Right lobe of liver (tissue), 6 donors: ENCODE measurements at regions not wholly inside any gene's neighbourhood (a gene's known extent, or its start where the extent isn't known, plus 50 kb on each side); places are given as distances from the start of the nearest gene placed in this dataset.

Source experiments
- ATAC-seq, 4 donors: fragments of 200-7000 bp; cut with Tn5 transposase; one replicate each; pipeline ENCODE4 v1.9.1; 2020; ENCODE audit warnings: mild to moderate bottlenecking in 4 of 4, moderate library complexity in 4 of 4
- DNase-seq, 3 donors: peaks; one replicate each; pipeline ENCODE4 v3.0.0-alpha.2; 2020
- H3K27ac ChIP-seq, 3 donors: fragments of 200-600 bp; one replicate each; pipeline ENCODE4 v1.8.0; 2022
- H3K27me3 ChIP-seq, 2 donors: fragments of 200-600 bp; one replicate each; pipeline ENCODE4 v1.8.0; 2022
- H3K36me3 ChIP-seq, 4 donors: fragments of 200-600 bp; sonication (generic) in 1 of 4; one replicate each; pipeline versions ENCODE4 v1.5.1 to v1.8.0; 2017 to 2022; ENCODE audit warnings: control low read depth in 1 of 4
- H3K4me1 ChIP-seq, 4 donors: fragments of 200-600 bp; sonication (generic) in 1 of 4; one replicate each; pipeline versions ENCODE4 v1.5.1 to v1.8.0; 2017 to 2022; ENCODE audit warnings: control low read depth in 1 of 4
- H3K4me3 ChIP-seq, 3 donors: fragments of 200-600 bp; one replicate each; pipeline ENCODE4 v1.8.0; 2022
- H3K9me3 ChIP-seq, 4 donors: fragments of 200-600 bp; sonication (generic) in 1 of 4; one replicate each; pipeline versions ENCODE4 v1.5.1 to v1.8.0; 2017 to 2022; ENCODE audit warnings: control low read depth in 1 of 4
- CTCF ChIP-seq, 4 donors: fragments of 200-600 bp in 3 of 4; fragments of 450-650 bp in 1 of 4; IDR thresholded peaks; one replicate each; pipeline versions ENCODE4 v1.5.1 to v1.8.0; 2016 to 2022; ENCODE audit warnings: antibody characterized with exemption in 4 of 4, mild to moderate bottlenecking in 2 of 4
- POLR2A ChIP-seq: fragments of 450-650 bp; IDR thresholded peaks from one replicate; pipeline ENCODE4 v1.6.1; 2017; ENCODE audit warnings: antibody characterized with exemption, mild to moderate bottlenecking
- WGBS: methylation state at CpG from one replicate; pipeline ENCODE4 v1.1.6; 2018; ENCODE audit warnings: low coverage, low lambda C conversion rate; ENCODE audit not compliant: insufficient coverage; ENCODE audit errors: missing lambda C conversion rate; 5-methylcytosine and 5-hydroxymethylcytosine counted together
- intact Hi-C, 2 donors: fragments of 100-400 bp; cut with DNase I; formaldehyde crosslinking; loops; one replicate each; pipeline versions ENCODE4 v1.11.2 to v1.14.1; 2022
- donor health status: DM: no; HTN: yes; CAD: no.
- donor health status: DM: no; HTN: no; CAD: no.
- donor health status: DM: no; HTN: no; CAD: no.
- donor health status: DM: no; HTN: yes; CAD: no.
- donor health status: DM: no; HTN: yes; CAD: no.

- Histone ChIP-seq H3K9me3 (no peaks in the 10 kb centered on the region), H3K27ac (no peak overlapping the region), H3K36me3 (no peaks in the 10 kb centered on the region), H3K4me1 (peaks cover 0 to 13% (median 2%) of the 10 kb centered on the region in 4 donors), H3K4me3 (no peak overlapping the region), H3K27me3 (no peaks in the 10 kb centered on the region)
- DNase-seq (no peak), ATAC-seq (no peak)
- 36% methylated on average over 5 of the region's 5 CpGs for WGBS
- TF ChIP-seq POLR2A (no peak), CTCF (IDR thresholded peaks at IDR 0.05) (no peak)
- intact Hi-C loops, result no loop called here
Measured at GRCh38 chr13:97582170-97582569, 148.2 kb downstream of the RAP2A start.

- no peak for DNase-seq
- intact Hi-C loops, result no loop called here
- H3K27ac ChIP-seq, result no peak overlapping the region
- no peak overlapping the region for H3K4me3 ChIP-seq
- peaks cover 0 to 13% (median 2%) of the 10 kb centered on the region in 4 donors for H3K4me1 ChIP-seq
- WGBS, result 63% methylated on average over 3 of the region's 3 CpGs
- no peaks in the 10 kb centered on the region for H3K36me3 ChIP-seq
- no peaks in the 10 kb centered on the region for H3K9me3 ChIP-seq
- no peak for TF ChIP-seq CTCF (IDR thresholded peaks at IDR 0.05)
- TF ChIP-seq POLR2A, result no peak
- peak in 2 of 4 donors; percentile 40 to 43 for ATAC-seq
- no peaks in the 10 kb centered on the region for H3K27me3 ChIP-seq
Measured at GRCh38 chr13:97583907-97584497, 150.0 kb downstream of the RAP2A start.

GRCh38 chr13:97586941-97587340, 153.0 kb downstream of the RAP2A start:
- Histone ChIP-seq H3K27ac (no peak overlapping the region), H3K9me3 (no peaks in the 10 kb centered on the region), H3K4me3 (no peak overlapping the region), H3K27me3 (no peaks in the 10 kb centered on the region), H3K4me1 (peaks cover 0 to 2% (median 1%) of the 10 kb centered on the region in 4 donors), H3K36me3 (no peaks in the 10 kb centered on the region)
- ATAC-seq (no peak), DNase-seq (no peak)
- 85% methylated on average over 1 of the region's 1 CpG for WGBS
- no peak for TF ChIP-seq CTCF (IDR thresholded peaks at IDR 0.05)
- no peak for TF ChIP-seq POLR2A
- intact Hi-C loops, result no loop called here

GRCh38 chr13:97588993-97589392, 155.0 kb downstream of the RAP2A start:
- ATAC-seq, result no peak

More at GRCh38 chr13:97588993-97589392, 155.0 kb downstream of the RAP2A start:
- intact Hi-C loops, result no loop called here
- Histone ChIP-seq H3K27me3 (no peaks in the 10 kb centered on the region), H3K27ac (no peak overlapping the region), H3K4me3 (no peak overlapping the region), H3K9me3 (no peaks in the 10 kb centered on the region), H3K36me3 (no peaks in the 10 kb centered on the region), H3K4me1 (peaks cover 0 to under 1% (median 0%) of the 10 kb centered on the region in 4 donors)
- 50% methylated on average over 1 of the region's 1 CpG for WGBS
- TF ChIP-seq CTCF (IDR thresholded peaks at IDR 0.05), result no peak
- no peak for TF ChIP-seq POLR2A
- no peak for DNase-seq
